H1 (cell line): ENCODE measurements at regions not wholly inside any gene's neighbourhood (a gene's known extent, or its start where the extent isn't known, plus 50 kb on each side); places are given as distances from the start of the nearest gene placed in this dataset.

Experiments used
- CTCF ChIA-PET: fragments of 300-600 bp; sonication (Branson Sonifier 250); formaldehyde crosslinking; loops from one replicate; lab custom pipeline; 2021; ENCODE audit not compliant: partially characterized antibody; lab: Charles Lee
- POLR2A ChIA-PET: fragments of 300-600 bp; sonication (Branson Sonifier 250); formaldehyde crosslinking; loops from one replicate; lab custom pipeline; 2021; ENCODE audit warnings: inconsistent platforms; ENCODE audit not compliant: partially characterized antibody; lab: Charles Lee
- DNase-seq, 2 experiments: peaks; one replicate each; pipeline versions ENCODE4 v3.0.0 to v3.0.0-alpha.2; 2010 to 2022; ENCODE audit warnings: low spot score in 2 of 2, low read depth in 1 of 2, mixed read lengths in 1 of 2
- FAIRE-seq: peaks from 2 replicates; lab custom pipeline; 2011; peaks lifted over from hg19 to GRCh38; lab: Jason Lieb, UNC
- H2AFZ ChIP-seq: 2 replicates; pipeline ENCODE4 v1.8.1; 2012; ENCODE audit warnings: low read length, inconsistent platforms
- H2AK5ac ChIP-seq: 2 replicates; pipeline ENCODE4 v1.6.1; 2013; ENCODE audit warnings: low read depth, low read length
- H2BK120ac ChIP-seq: replicated peaks from 2 replicates; pipeline ENCODE3; 2013; ENCODE audit warnings: low read depth, low read length, inconsistent platforms
- H2BK12ac ChIP-seq: 2 replicates; pipeline ENCODE4 v1.6.1; 2013; ENCODE audit warnings: low read depth, low read length
- H2BK15ac ChIP-seq: 2 replicates; pipeline ENCODE4 v1.6.1; 2013; ENCODE audit warnings: low read length
- H2BK20ac ChIP-seq: 2 replicates; pipeline ENCODE4 v1.6.1; 2013; ENCODE audit warnings: low read length
- H2BK5ac ChIP-seq: 2 replicates; pipeline ENCODE4 v1.6.1; 2013; ENCODE audit warnings: low read depth, low read length
- H3K14ac ChIP-seq: 2 replicates; pipeline ENCODE4 v1.6.1; 2013; ENCODE audit warnings: inconsistent platforms; ENCODE audit not compliant: insufficient read length
- H3K18ac ChIP-seq: 2 replicates; pipeline ENCODE4 v1.6.1; 2013; ENCODE audit warnings: low read length; ENCODE audit errors: extremely low read depth
- H3K23ac ChIP-seq: 2 replicates; pipeline ENCODE4 v1.6.1; 2013; ENCODE audit warnings: inconsistent platforms; ENCODE audit not compliant: insufficient read length
- H3K23me2 ChIP-seq: 2 replicates; pipeline ENCODE4 v1.6.1; 2013; ENCODE audit warnings: low read depth, low read length
- H3K27ac ChIP-seq: 2 replicates; pipeline ENCODE4 v1.6.1; 2011; ENCODE audit warnings: low read depth, low read length, inconsistent platforms
- H3K27me3 ChIP-seq, 4 experiments: replicated peaks in 1 of 4; 1 replicate in 1 of 4; 2 replicates in 3 of 4; pipeline versions ENCODE4 v1.6.1 to v1.8.1; 2011 to 2013; ENCODE audit warnings: low read length in 3 of 4, mild to moderate bottlenecking in 3 of 4, inconsistent platforms in 2 of 4, mixed read lengths in 2 of 4, moderate library complexity in 1 of 4; ENCODE audit not compliant: control insufficient read depth in 3 of 4, insufficient read depth in 3 of 4; ENCODE audit errors: extremely low read depth in 1 of 4
- H3K36me3 ChIP-seq, 4 experiments: 2 replicates each; pipeline versions ENCODE4 v1.6.1 to v1.8.1; 2011 to 2013; ENCODE audit warnings: mild to moderate bottlenecking in 4 of 4, low read length in 3 of 4, moderate library complexity in 2 of 4, control low read depth in 1 of 4, inconsistent platforms in 1 of 4; ENCODE audit not compliant: insufficient read depth in 4 of 4, control insufficient read depth in 2 of 4
- H3K4ac ChIP-seq: replicated peaks from 2 replicates; pipeline ENCODE3; 2013; ENCODE audit warnings: low read length, low read depth, mixed read lengths, inconsistent platforms; ENCODE audit not compliant: insufficient read length
- H3K4me1 ChIP-seq, 4 experiments: replicated peaks in 1 of 4; 1 replicate in 1 of 4; 2 replicates in 3 of 4; pipeline versions ENCODE4 v1.6.1 to v1.8.1; 2011 to 2013; ENCODE audit warnings: low read length in 3 of 4, inconsistent platforms in 2 of 4, mixed read lengths in 1 of 4; ENCODE audit not compliant: insufficient read depth in 4 of 4, control insufficient read depth in 3 of 4
- H3K4me2 ChIP-seq, 2 experiments: 2 replicates each; pipeline versions ENCODE4 v1.6.1 to v1.8.1; 2011 to 2013; ENCODE audit warnings: low read depth in 2 of 2, low read length in 2 of 2, control low read depth in 1 of 2, inconsistent platforms in 1 of 2, mild to moderate bottlenecking in 1 of 2; ENCODE audit not compliant: insufficient read depth in 1 of 2
- H3K4me3 ChIP-seq, 4 experiments: fragments of 200-600, 300-600 bp in 1 of 4; sonication (generic), shearing (Covaris generic), sonication (Bioruptor Twin) in 1 of 4; 2 replicates each; pipeline versions ENCODE4 v1.5.1 to v1.8.1; 2011 to 2016; ENCODE audit warnings: low read length in 4 of 4, low read depth in 3 of 4, control low read depth in 2 of 4, inconsistent platforms in 2 of 4, mild to moderate bottlenecking in 2 of 4, mixed read lengths in 1 of 4, moderate library complexity in 1 of 4; ENCODE audit not compliant: insufficient read depth in 2 of 4; ENCODE audit errors: extremely low read depth in 1 of 4
- H3K56ac ChIP-seq: replicated peaks from 2 replicates; pipeline ENCODE3; 2013; ENCODE audit warnings: low read depth, mild to moderate bottlenecking, mixed read lengths, low read length, inconsistent platforms; ENCODE audit not compliant: insufficient read length
- H3K79me1 ChIP-seq: 2 replicates; pipeline ENCODE4 v1.6.1; 2013; ENCODE audit warnings: low read depth, low read length, control low read depth
- H3K79me2 ChIP-seq, 2 experiments: 2 replicates each; pipeline versions ENCODE4 v1.6.1 to v1.8.1; 2012 to 2013; ENCODE audit warnings: low read length in 2 of 2, mild to moderate bottlenecking in 2 of 2, inconsistent platforms in 1 of 2; ENCODE audit not compliant: insufficient read depth in 2 of 2, control insufficient read depth in 1 of 2
- H3K9ac ChIP-seq, 4 experiments: replicated peaks in 1 of 4; 1 replicate in 1 of 4; 2 replicates in 3 of 4; pipeline versions ENCODE4 v1.6.1 to v1.8.1; 2011 to 2013; ENCODE audit warnings: low read depth in 3 of 4, low read length in 3 of 4, control low read depth in 2 of 4, mild to moderate bottlenecking in 2 of 4, moderate library complexity in 2 of 4, inconsistent platforms in 1 of 4; ENCODE audit errors: extremely low read depth in 1 of 4
- H3K9me3 ChIP-seq, 2 experiments: 2 replicates each; pipeline versions ENCODE4 v1.6.1 to v1.8.1; 2012 to 2013; ENCODE audit warnings: mild to moderate bottlenecking in 2 of 2, moderate library complexity in 2 of 2, control low read depth in 1 of 2, inconsistent platforms in 1 of 2, low read depth in 1 of 2, low read length in 1 of 2, mixed read lengths in 1 of 2; ENCODE audit not compliant: insufficient read depth in 2 of 2
- H4K20me1 ChIP-seq, 2 experiments: replicated peaks in 1 of 2; 2 replicates each; pipeline versions ENCODE3 to v1.8.1; 2011 to 2013; ENCODE audit warnings: inconsistent platforms in 2 of 2, low read length in 2 of 2, mild to moderate bottlenecking in 1 of 2; ENCODE audit not compliant: insufficient read depth in 2 of 2, control insufficient read depth in 1 of 2
- H4K5ac ChIP-seq: 2 replicates; pipeline ENCODE4 v1.6.1; 2013; ENCODE audit warnings: low read length, low read depth, mixed read lengths, inconsistent platforms; ENCODE audit not compliant: insufficient read length
- H4K8ac ChIP-seq: 2 replicates; pipeline ENCODE4 v1.8.0; 2013; ENCODE audit warnings: mild to moderate bottlenecking, moderate library complexity, low read length, inconsistent platforms; ENCODE audit not compliant: insufficient read depth; ENCODE audit errors: extremely low read depth
- H4K91ac ChIP-seq: replicated peaks from 2 replicates; pipeline ENCODE3; 2013; ENCODE audit warnings: low read length, mixed read lengths, inconsistent platforms; ENCODE audit not compliant: insufficient read length
- CEBPB ChIP-seq: IDR thresholded peaks from 2 replicates; pipeline ENCODE4 v1.6.1; 2012; ENCODE audit warnings: low read depth, low read length
- FOSL1 ChIP-seq: IDR thresholded peaks from 2 replicates; pipeline ENCODE4 v1.6.1; 2011; ENCODE audit warnings: mild to moderate bottlenecking, low read depth, low read length, moderate library complexity; ENCODE audit not compliant: insufficient read depth
- KDM1A ChIP-seq: fragments of 200-600, 300-600 bp; sonication (generic); IDR thresholded peaks from 2 replicates; pipeline ENCODE4 v1.7.1; 2016; ENCODE audit warnings: mild to moderate bottlenecking, low read length, borderline replicate concordance
- KDM4A ChIP-seq: IDR thresholded peaks from one replicate; pipeline ENCODE4 v1.7.1; 2012; ENCODE audit warnings: low read depth, mild to moderate bottlenecking, moderate library complexity, low read length, inconsistent platforms; ENCODE audit not compliant: severe bottlenecking
- NANOG ChIP-seq: IDR thresholded peaks from 2 replicates; pipeline ENCODE4 v1.6.1; 2011; ENCODE audit warnings: low read length, low read depth, mild to moderate bottlenecking, inconsistent platforms; ENCODE audit not compliant: insufficient read depth, poor library complexity, severe bottlenecking
- POLR2AphosphoS5 ChIP-seq: IDR thresholded peaks from 2 replicates; pipeline ENCODE4 v1.6.1; 2011; ENCODE audit warnings: low read depth, low read length
- TAF7 ChIP-seq: optimal IDR thresholded peaks from 2 replicates; pipeline ENCODE3; 2011; ENCODE audit warnings: low read depth, mild to moderate bottlenecking, inconsistent platforms, low read length, moderate library complexity, borderline replicate concordance
- WGBS, 2 experiments: shearing (Covaris generic) in 1 of 2; methylation state at CpG; one replicate each; pipeline versions ENCODE4 v1.1.6 to v1.1.7; 2013 to 2015; ENCODE audit warnings: low lambda C conversion rate in 2 of 2, mixed read lengths in 2 of 2, inconsistent platforms in 1 of 2, low coverage in 1 of 2, missing lambda C conversion rate in 1 of 2; ENCODE audit not compliant: insufficient replicate concordance in 2 of 2, insufficient coverage in 1 of 2, insufficient read length in 1 of 2; ENCODE audit errors: extremely low coverage in 1 of 2, missing lambda C conversion rate in 1 of 2; 5-methylcytosine and 5-hydroxymethylcytosine counted together

DNA sequence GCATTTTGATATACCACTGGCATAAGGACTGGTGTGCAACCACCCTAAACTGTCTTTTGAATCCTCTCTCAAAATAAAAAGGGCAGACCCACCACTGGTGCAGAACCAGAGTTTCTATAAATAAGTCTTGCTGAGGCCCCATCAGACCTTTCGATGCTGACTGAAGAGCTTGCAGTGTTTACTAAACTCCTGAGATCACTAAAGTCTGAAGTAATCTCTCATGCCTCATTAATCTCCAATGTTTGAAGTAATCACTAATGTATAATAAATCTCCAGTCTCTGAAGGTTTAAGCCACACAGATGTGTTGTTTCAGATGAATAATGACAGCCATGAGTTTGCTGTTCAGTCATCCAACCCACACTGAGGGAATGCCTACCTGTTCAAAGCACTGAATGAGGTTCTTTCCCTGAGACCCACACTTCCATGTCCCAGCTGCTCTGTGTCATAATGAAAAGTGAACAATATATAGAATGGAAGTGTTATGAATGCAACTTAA, 50.6 kb upstream of the DEUP1 start:
- Histone ChIP-seq H2BK15ac (no peak overlapping the region), H4K8ac (no peak overlapping the region), H3K36me3 (no peaks in the 10 kb centered on the region; a peak in 1 of 8 replicates), H3K56ac (no peak overlapping the region), H3K4me3 (no peak overlapping the region), H2AK5ac (no peak overlapping the region), H3K4me1 (no peaks in the 10 kb centered on the region), H2BK5ac (no peak overlapping the region), H4K91ac (no peak overlapping the region), H3K79me2 (no peaks in the 10 kb centered on the region), H3K23ac (no peak overlapping the region), H3K14ac (no peak overlapping the region), H3K27me3 (no peaks in the 10 kb centered on the region), H2BK20ac (no peak overlapping the region), H4K20me1 (no peaks in the 10 kb centered on the region), H2AFZ (no peak overlapping the region), H3K9me3 (no peaks in the 10 kb centered on the region), H4K5ac (no peak overlapping the region), H3K79me1 (no peaks in the 10 kb centered on the region), H3K9ac (no peak overlapping the region), H3K4me2 (no peak overlapping the region), H3K4ac (no peak overlapping the region), H3K18ac (no peak overlapping the region), H3K23me2 (no peaks in the 10 kb centered on the region), H2BK12ac (no peak overlapping the region), H2BK120ac (no peak overlapping the region), H3K27ac (no peak overlapping the region)
- CTCF ChIA-PET: interaction anchor here (0.6 to 0.8 kb wide), 2 partner anchors 31 to 69 kb away, joined by 3 to 4 read pairs; no protein-coding TSS in a partner anchor
- POLR2A ChIA-PET: no interaction called here
- FAIRE-seq: no peak
- TF ChIP-seq POLR2AphosphoS5 (no peak), TAF7 (no peak), CEBPB (no peak), KDM1A (no peak), FOSL1 (no peak), NANOG (no peak), KDM4A (no peak)
- DNase-seq: no peak
- WGBS, 2 experiments: 89% methylated on average over 1 of the region's 1 CpG; no CpG with 5 or more reads in 1 of the 2 experiments
